HG02759 (cell line): ENCODE measurements at regions not wholly inside any gene's neighbourhood (a gene's known extent, or its start where the extent isn't known, plus 50 kb on each side); places are given as distances from the start of the nearest gene placed in this dataset.

Source experiments
- ATAC-seq: cut with Tn5 transposase; IDR thresholded peaks from one replicate; pipeline ENCODE4 v1.9.1; 2021; ENCODE audit warnings: mild to moderate bottlenecking, moderate library complexity; ENCODE audit not compliant: unreplicated experiment

GRCh38 chr6:25217829-25218228, 61.3 kb upstream of the CARMIL1 start:
- ATAC-seq, result no peak

GRCh38 chr6:25218346-25218745, 60.8 kb upstream of the CARMIL1 start:
- ATAC-seq, result no peak

GRCh38 chr6:25219216-25219916, 59.8 kb upstream of the CARMIL1 start:
- ATAC-seq, result no peak

DNA sequence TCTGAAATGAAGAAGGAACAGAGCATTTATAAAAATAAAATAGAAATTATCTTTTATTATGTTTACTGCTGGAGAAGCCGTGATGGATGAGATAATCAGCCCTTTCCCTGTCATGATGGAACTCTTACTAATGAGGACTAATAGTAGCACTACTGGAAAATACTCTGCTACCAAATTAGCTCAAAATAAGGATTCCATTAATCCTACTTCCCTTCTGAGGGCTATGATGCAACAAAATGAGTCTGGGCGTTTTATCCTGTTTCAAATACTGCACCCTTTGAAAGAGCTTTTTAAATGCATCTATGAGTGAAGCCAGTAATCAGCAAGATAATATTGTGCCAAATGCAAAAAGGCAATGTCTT, 59.3 kb upstream of the CARMIL1 start:
- ATAC-seq, result no peak

DNA sequence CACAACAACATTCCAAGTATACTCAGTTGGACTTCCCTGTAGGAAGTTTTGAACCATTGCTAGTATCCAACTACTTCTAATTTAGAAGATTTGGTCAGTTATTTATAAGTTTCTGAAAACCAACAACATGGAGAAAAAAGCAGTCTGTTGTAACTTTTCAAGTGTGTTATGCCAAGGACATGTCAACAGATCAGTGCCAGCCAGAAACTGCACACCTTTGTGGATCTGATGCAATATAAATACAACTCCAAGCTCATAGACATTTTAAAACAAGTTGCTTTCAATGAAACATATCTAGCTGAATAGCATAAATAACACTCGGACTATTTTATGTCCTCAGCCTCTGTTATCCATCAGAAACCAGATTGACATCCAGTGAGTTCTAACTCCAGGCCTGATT, 58.3 kb upstream of the CARMIL1 start:
- no peak for ATAC-seq

DNA sequence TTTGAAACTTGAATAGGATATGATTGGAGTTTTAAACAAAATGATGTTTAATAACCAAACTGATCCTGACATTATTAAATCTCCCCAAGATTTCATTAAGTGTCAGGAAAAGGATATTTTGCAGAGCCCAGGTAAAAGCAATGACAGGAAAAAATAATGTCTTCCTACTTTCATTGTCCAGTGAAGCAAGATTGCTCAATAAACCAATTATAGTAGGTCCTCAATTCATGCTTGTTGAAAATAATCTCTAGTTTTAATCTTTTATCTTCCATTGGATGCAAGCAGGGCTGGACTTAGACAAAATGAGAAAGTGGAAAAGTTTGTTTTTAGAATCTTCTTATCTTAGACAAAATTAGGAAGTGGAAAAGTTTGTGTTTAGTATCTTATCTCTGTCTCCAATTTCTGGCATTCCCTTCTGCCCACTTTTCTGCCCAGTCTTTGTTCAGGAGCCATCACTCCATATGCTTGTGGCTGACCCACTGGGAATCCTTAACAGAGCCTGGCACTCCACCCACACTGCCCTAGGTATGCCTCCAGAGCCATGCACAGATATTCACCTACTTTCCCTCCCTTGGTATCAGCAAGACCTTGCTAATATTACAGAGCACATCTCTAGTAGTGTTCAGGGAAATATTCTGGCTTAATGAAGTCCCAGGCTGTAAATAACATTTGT, 57.0 kb upstream of the CARMIL1 start:
- no peak for ATAC-seq

GRCh38 chr6:25223490-25223991, 55.6 kb upstream of the CARMIL1 start:
- no peak for ATAC-seq

DNA sequence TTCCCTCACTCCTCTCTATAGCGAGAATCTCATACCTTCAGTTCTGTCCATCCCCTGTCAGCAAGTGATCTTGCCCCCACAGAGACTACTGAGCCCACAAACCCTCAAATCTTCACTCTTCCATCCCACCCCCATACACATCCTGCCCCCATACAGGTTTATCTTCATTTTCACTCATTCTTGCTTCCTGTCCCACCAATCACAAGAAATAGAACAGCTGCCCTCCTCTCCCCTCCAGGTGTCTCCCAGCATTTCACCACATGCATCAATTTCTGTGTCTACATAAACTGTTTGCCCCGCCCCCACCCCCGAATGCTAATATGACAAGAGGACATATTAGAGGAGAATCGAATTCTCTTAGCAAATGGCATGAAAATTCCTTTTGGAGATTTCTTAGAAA, 54.9 kb upstream of the CARMIL1 start:
- no peak for ATAC-seq

- no peak for ATAC-seq
Observed at GRCh38 chr6:25227854-25228253, 51.3 kb upstream of the CARMIL1 start.
